ENCODE measurements at regions not wholly inside any gene's neighbourhood (a gene's known extent, or its start where the extent isn't known, plus 50 kb on each side); places are given as distances from the start of the nearest gene placed in this dataset.

GRCh38 chr12:73612551-73612950 is 925.1 kb upstream of the ATXN7L3B start:
- H3K4me3 ChIP-seq (ENCODE audit: low read depth, low read length): no peak overlapping the region

GRCh38 chr12:73623421-73623820 is 914.2 kb upstream of the ATXN7L3B start:
- H3K4me3 ChIP-seq (ENCODE audit: low read depth, low read length): no peak overlapping the region
- TF ChIP-seq CTCF (IDR thresholded peaks at IDR 0.05; ENCODE audit: insufficient read depth, low read length): no peak
- no peak for DNase-seq (ENCODE audit: low read depth)

More at GRCh38 chr12:73612551-73612950, 925.1 kb upstream of the ATXN7L3B start:
- TF ChIP-seq CTCF (IDR thresholded peaks at IDR 0.05; ENCODE audit: insufficient read depth, low read length): no peak
- no peak for DNase-seq (ENCODE audit: low read depth)

- TF ChIP-seq CTCF (IDR thresholded peaks at IDR 0.05; ENCODE audit: insufficient read depth, low read length): no peak
- no peak for DNase-seq (ENCODE audit: low read depth)
- no peak overlapping the region for H3K4me3 ChIP-seq (ENCODE audit: low read depth, low read length)
Observed at GRCh38 chr12:73625226-73625625, 912.4 kb upstream of the ATXN7L3B start.

DNA sequence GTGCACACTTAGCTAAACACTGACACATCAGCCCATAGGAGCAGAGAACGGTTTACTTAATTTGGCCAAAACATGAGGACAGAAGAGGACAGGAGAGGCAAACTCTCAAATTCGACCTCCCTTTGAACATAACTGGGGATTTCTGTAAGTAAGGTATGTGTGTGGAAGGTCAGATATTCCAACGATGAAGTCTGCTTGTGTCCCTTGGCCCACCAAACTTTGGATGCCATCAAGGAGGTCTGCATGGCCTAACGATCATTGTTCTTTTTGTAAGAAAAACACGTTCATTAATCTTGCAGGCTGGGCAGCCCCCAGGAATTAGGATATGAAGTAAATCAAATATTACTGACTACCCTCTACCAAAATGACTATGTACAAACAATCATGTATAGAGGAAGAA is 908.5 kb upstream of the ATXN7L3B start:
- no peak for TF ChIP-seq CTCF (IDR thresholded peaks at IDR 0.05; ENCODE audit: insufficient read depth, low read length)
- H3K4me3 ChIP-seq (ENCODE audit: low read depth, low read length): no peak overlapping the region
- DNase-seq (ENCODE audit: low read depth): no peak

DNA sequence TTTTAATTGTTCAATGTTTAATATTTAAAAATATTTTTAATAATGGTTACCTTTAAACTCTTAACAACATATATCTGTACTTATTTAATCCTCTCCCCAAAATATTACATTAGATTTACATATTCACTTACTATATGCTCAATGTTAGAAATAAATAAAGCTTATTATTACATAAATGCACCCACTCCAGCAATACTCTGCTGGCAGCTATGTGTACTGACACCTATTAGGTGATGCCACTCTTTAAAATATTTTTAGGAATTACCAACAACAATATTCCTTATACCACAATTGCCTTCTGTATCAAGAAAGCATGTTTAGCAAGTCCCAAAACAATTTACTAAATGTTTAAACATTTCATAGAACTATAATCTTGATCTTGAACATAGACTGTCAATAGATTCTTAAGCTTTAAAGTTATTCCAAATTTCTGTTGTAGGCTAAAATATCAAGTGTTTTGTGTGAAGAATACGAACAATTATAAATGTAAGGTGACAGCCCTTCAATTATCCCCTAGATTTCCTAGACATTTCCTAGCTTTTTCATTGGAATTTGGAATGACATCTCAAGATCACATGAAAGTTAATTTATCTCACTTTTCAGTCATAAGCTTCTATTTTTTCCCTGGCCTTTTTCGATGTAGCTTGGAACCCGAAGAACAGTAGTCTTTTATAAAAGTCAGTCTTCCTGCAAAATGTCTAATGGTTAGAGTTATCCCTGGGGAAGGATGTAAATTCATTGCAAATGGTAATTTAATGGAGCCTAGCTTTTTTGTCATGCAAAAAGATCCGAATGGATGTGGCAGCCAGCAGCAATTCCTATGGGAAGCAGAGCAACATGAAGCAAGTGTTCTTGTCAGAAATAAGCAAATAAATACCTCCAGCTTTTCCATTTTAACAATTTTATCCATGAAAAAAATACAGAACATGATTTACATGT is 907.5 kb upstream of the ATXN7L3B start:
- no peak for TF ChIP-seq CTCF (IDR thresholded peaks at IDR 0.05; ENCODE audit: insufficient read depth, low read length)
- no peak for DNase-seq (ENCODE audit: low read depth)
- no peak overlapping the region for H3K4me3 ChIP-seq (ENCODE audit: low read depth, low read length)

DNA sequence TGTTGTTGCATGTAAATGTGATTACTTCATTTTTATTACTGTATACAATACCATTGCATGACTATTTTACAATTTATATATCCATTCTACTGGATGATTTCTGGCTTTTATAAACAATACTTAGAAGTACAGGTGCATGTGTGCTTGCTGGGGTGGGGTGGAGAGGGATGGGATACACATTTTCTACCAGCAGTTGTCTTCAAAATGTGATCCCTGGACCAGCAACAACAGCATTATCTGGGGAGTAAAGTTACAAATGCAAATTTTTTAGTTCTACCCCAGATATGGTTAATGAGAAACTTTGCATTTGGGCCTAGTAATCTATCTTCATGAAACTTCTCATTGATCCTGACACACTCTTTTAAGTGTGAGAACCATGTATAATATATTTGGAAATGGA is 905.4 kb upstream of the ATXN7L3B start:
- TF ChIP-seq CTCF (IDR thresholded peaks at IDR 0.05; ENCODE audit: insufficient read depth, low read length): no peak
- no peak for DNase-seq (ENCODE audit: low read depth)
- no peak overlapping the region for H3K4me3 ChIP-seq (ENCODE audit: low read depth, low read length)

Measured in fibroblast of the aortic adventitia (primary cell).